GM23338 (cell line): ENCODE measurements at regions not wholly inside any gene's neighbourhood (a gene's known extent, or its start where the extent isn't known, plus 50 kb on each side); places are given as distances from the start of the nearest gene placed in this dataset.
A peak's percentile ranks its signal among the peaks of the same experiment; 100 is the strongest.

ENCODE experiments used
- ATAC-seq: fragments of 200-7000 bp; cut with Tn5 transposase; 3 replicates; pipeline ENCODE4 v1.9.1; 2020
- DNase-seq: peaks from one replicate; pipeline ENCODE4 v3.0.0-alpha.2; 2015; ENCODE audit warnings: low spot score
- H2AFZ ChIP-seq: fragments of 200-600 bp; sonication (generic); 2 replicates; pipeline ENCODE4 v1.8.0; 2016; ENCODE audit warnings: antibody characterized with exemption, mild to moderate bottlenecking, moderate library complexity
- H3F3A ChIP-seq: fragments of 200-600 bp; sonication (generic); replicated peaks from 2 replicates; pipeline ENCODE4 v1.8.0; 2017; ENCODE audit warnings: antibody characterized with exemption, mixed run types, low read depth
- H3K27ac ChIP-seq: fragments of 200-600 bp; sonication (generic); 2 replicates; pipeline ENCODE4 v1.6.1; 2016; ENCODE audit warnings: low read depth
- H3K27me3 ChIP-seq: fragments of 200-600 bp; sonication (generic); 2 replicates; pipeline ENCODE4 v1.8.0; 2016; ENCODE audit warnings: mild to moderate bottlenecking, mixed run types, moderate library complexity; ENCODE audit not compliant: insufficient read depth
- H3K36me3 ChIP-seq: fragments of 200-600 bp; sonication (generic); 2 replicates; pipeline ENCODE4 v1.8.0; 2016; ENCODE audit warnings: mild to moderate bottlenecking; ENCODE audit not compliant: insufficient read depth
- H3K4me1 ChIP-seq: fragments of 200-600 bp; sonication (generic); 2 replicates; pipeline ENCODE4 v1.8.0; 2016; ENCODE audit warnings: mild to moderate bottlenecking, moderate library complexity; ENCODE audit not compliant: insufficient read depth
- H3K4me2 ChIP-seq: fragments of 200-600 bp; sonication (generic); 2 replicates; pipeline ENCODE4 v1.7.1; 2017; ENCODE audit warnings: mixed run types
- H3K4me3 ChIP-seq: fragments of 200-600 bp; sonication (generic); 2 replicates; pipeline ENCODE4 v1.6.1; 2016; ENCODE audit warnings: mixed run types
- H3K79me2 ChIP-seq: fragments of 200-600 bp; sonication (generic); replicated peaks from 2 replicates; pipeline ENCODE4 v1.8.0; 2017; ENCODE audit warnings: mild to moderate bottlenecking; ENCODE audit not compliant: insufficient read depth
- H3K9me2 ChIP-seq: fragments of 200-600 bp; sonication (generic); 2 replicates; pipeline ENCODE4 v1.8.0; 2017; ENCODE audit not compliant: insufficient read depth
- H4K20me1 ChIP-seq: fragments of 200-600 bp; sonication (generic); replicated peaks from 2 replicates; pipeline ENCODE4 v1.8.0; 2017; ENCODE audit warnings: mild to moderate bottlenecking; ENCODE audit not compliant: insufficient read depth
- H3K27ac Mint-ChIP-seq: 2 replicates; pipeline ENCODE4 v1.8.0; 2020; ENCODE audit warnings: inconsistent platforms, mild to moderate bottlenecking, moderate library complexity, mixed read lengths
- H3K27me3 Mint-ChIP-seq: 3 replicates; pipeline ENCODE4 v1.8.0; 2022; ENCODE audit warnings: low read depth, mild to moderate bottlenecking, moderate library complexity, mixed read lengths, inconsistent platforms; ENCODE audit not compliant: insufficient read depth, poor library complexity
- H3K36me3 Mint-ChIP-seq: 3 replicates; pipeline ENCODE4 v1.8.0; 2021; ENCODE audit warnings: low read depth, mild to moderate bottlenecking, inconsistent platforms, moderate library complexity, mixed read lengths
- H3K4me1 Mint-ChIP-seq: 3 replicates; pipeline ENCODE4 v1.8.0; 2020; ENCODE audit warnings: mild to moderate bottlenecking, inconsistent platforms, mixed read lengths
- H3K4me3 Mint-ChIP-seq: 3 replicates; pipeline ENCODE4 v1.8.0; 2021; ENCODE audit warnings: moderate library complexity, mild to moderate bottlenecking, inconsistent platforms, mixed read lengths
- H3K9me3 Mint-ChIP-seq: 3 replicates; pipeline ENCODE4 v1.8.0; 2020; ENCODE audit warnings: moderate library complexity, mild to moderate bottlenecking, inconsistent platforms, mixed read lengths
- EZH2 ChIP-seq: fragments of 200-600 bp; sonication (generic); IDR thresholded peaks from one replicate; pipeline ENCODE4 v1.8.0; 2017; ENCODE audit warnings: antibody characterized with exemption, mild to moderate bottlenecking, low read depth; ENCODE audit not compliant: unreplicated experiment
- JUNB ChIP-seq: IDR thresholded peaks from one replicate; pipeline ENCODE4 v1.6.1; 2016; ENCODE audit warnings: antibody characterized with exemption; ENCODE audit not compliant: unreplicated experiment
- NANOG ChIP-seq: IDR thresholded peaks from 2 replicates; pipeline ENCODE4 v1.6.1; 2016; ENCODE audit warnings: antibody characterized with exemption, borderline replicate concordance
- STAT1 ChIP-seq: IDR thresholded peaks from one replicate; pipeline ENCODE4 v1.6.1; 2016; ENCODE audit warnings: antibody characterized with exemption; ENCODE audit not compliant: unreplicated experiment
- ZNF114 ChIP-seq: fragments of 250-450 bp; sonication (Bioruptor Pico); IDR thresholded peaks from 2 replicates; pipeline ENCODE4 v1.5.0; 2020; ENCODE audit warnings: mild to moderate bottlenecking, moderate library complexity
- TF ChIP-seq, protein P1 (sequence below): IDR thresholded peaks from one replicate; pipeline ENCODE4 v1.6.1; 2018; ENCODE audit warnings: antibody characterized with exemption; ENCODE audit not compliant: unreplicated experiment
- TF ChIP-seq, protein P2 (sequence below), 2 experiments: fragments of 200-600 bp in 1 of 2; sonication (generic) in 1 of 2; conservative IDR thresholded peaks; 2 replicates each; pipeline versions ENCODE4 v1.5.1 to v1.6.1; 2016 to 2017; ENCODE audit warnings: antibody characterized with exemption in 2 of 2, low read depth in 2 of 2, mild to moderate bottlenecking in 2 of 2, moderate library complexity in 1 of 2
- TF ChIP-seq, protein P3 (sequence below): fragments of 250-450 bp; sonication (Bioruptor Pico); IDR thresholded peaks from 2 replicates; pipeline ENCODE4 v1.5.0; 2020; ENCODE audit warnings: mild to moderate bottlenecking, moderate library complexity

DNA sequence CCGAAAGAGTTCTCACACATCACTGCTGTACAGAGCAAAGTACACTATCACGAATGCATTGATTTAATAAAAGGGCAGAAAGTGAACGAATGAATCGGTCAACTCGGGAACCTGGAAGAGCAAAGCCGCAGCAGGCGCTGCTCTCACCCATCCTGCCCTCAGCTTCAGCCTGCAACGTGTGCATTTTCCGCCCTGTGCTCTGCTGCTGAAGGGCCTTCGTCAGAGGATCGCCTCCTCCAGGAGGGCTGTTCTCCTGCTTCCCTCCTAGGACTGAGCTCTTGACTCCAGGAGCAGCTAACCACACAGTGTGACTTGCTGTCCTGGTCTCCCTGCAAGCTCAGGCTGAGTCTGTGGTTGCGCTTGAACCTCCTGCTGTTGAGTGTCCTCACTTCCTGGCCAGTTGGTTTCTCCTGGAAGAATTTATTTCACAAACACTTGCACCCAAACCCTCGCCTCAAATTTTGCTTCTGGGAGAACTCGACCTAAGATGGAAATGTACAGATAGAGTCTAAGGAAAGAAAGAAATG lies 473.0 kb upstream of the KLF6 start:
- DNase-seq (no peak), ATAC-seq (peak; percentile 52; the same call in 2 of the 3 replicates)
- no peaks in the 10 kb centered on the region for H3F3A ChIP-seq
- Mint-ChIP-seq H3K4me3 (no peak overlapping the region), H3K27me3 (no peaks in the 10 kb centered on the region), H3K36me3 (no peaks in the 10 kb centered on the region), H3K9me3 (no peaks in the 10 kb centered on the region), H3K27ac (no peak overlapping the region), H3K4me1 (no peaks in the 10 kb centered on the region)
- peaks cover 4% of the 10 kb centered on the region; the same call in 1 of the 2 replicates for H3K9me2 ChIP-seq
- no peak overlapping the region for H3K4me3 ChIP-seq
- no peaks in the 10 kb centered on the region for H3K27me3 ChIP-seq
- H3K4me2 ChIP-seq: no peak overlapping the region
- TF ChIP-seq, protein P1, sequence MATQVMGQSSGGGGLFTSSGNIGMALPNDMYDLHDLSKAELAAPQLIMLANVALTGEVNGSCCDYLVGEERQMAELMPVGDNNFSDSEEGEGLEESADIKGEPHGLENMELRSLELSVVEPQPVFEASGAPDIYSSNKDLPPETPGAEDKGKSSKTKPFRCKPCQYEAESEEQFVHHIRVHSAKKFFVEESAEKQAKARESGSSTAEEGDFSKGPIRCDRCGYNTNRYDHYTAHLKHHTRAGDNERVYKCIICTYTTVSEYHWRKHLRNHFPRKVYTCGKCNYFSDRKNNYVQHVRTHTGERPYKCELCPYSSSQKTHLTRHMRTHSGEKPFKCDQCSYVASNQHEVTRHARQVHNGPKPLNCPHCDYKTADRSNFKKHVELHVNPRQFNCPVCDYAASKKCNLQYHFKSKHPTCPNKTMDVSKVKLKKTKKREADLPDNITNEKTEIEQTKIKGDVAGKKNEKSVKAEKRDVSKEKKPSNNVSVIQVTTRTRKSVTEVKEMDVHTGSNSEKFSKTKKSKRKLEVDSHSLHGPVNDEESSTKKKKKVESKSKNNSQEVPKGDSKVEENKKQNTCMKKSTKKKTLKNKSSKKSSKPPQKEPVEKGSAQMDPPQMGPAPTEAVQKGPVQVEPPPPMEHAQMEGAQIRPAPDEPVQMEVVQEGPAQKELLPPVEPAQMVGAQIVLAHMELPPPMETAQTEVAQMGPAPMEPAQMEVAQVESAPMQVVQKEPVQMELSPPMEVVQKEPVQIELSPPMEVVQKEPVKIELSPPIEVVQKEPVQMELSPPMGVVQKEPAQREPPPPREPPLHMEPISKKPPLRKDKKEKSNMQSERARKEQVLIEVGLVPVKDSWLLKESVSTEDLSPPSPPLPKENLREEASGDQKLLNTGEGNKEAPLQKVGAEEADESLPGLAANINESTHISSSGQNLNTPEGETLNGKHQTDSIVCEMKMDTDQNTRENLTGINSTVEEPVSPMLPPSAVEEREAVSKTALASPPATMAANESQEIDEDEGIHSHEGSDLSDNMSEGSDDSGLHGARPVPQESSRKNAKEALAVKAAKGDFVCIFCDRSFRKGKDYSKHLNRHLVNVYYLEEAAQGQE: no peak
- TF ChIP-seq, protein P2, sequence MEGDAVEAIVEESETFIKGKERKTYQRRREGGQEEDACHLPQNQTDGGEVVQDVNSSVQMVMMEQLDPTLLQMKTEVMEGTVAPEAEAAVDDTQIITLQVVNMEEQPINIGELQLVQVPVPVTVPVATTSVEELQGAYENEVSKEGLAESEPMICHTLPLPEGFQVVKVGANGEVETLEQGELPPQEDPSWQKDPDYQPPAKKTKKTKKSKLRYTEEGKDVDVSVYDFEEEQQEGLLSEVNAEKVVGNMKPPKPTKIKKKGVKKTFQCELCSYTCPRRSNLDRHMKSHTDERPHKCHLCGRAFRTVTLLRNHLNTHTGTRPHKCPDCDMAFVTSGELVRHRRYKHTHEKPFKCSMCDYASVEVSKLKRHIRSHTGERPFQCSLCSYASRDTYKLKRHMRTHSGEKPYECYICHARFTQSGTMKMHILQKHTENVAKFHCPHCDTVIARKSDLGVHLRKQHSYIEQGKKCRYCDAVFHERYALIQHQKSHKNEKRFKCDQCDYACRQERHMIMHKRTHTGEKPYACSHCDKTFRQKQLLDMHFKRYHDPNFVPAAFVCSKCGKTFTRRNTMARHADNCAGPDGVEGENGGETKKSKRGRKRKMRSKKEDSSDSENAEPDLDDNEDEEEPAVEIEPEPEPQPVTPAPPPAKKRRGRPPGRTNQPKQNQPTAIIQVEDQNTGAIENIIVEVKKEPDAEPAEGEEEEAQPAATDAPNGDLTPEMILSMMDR (conservative IDR thresholded peaks at IDR 0.05; ENCODE audit: low read depth in 2 of 2): 0 out of 4 replicates have a peak, but pooled peaks of 1 of the 2 experiments have one; percentile 2
- peak overlapping the region; percentile 78 for H2AFZ ChIP-seq
- no peaks in the 10 kb centered on the region for H4K20me1 ChIP-seq
- no peak overlapping the region for H3K27ac ChIP-seq
- no peaks in the 10 kb centered on the region for H3K4me1 ChIP-seq
- no peaks in the 10 kb centered on the region for H3K79me2 ChIP-seq
- H3K36me3 ChIP-seq: no peaks in the 10 kb centered on the region

DNA sequence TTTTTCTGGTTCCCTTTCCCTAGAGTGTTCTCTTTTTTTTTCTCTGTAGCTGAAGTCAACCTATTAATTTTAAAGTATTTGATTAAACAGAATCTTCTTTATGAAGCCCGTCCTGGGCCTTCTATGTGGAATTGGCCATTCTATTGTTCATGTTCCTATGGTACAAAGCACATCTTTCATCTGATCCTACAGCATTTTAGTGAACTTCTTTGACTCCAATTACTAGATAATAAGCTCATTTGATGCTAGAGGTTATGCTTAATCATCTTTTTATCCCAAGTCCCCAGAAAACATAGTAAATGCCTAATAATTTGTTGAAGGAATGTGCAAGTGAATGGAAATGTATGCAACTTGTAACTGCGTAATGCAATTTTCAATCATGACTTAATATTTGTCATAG lies 472.0 kb upstream of the KLF6 start:
- Histone ChIP-seq H3K4me1 (no peaks in the 10 kb centered on the region), H3K27ac (no peak overlapping the region), H2AFZ (no peak overlapping the region), H3K4me3 (no peak overlapping the region), H3K9me2 (peaks cover 4% of the 10 kb centered on the region; the same call in 1 of the 2 replicates), H3K27me3 (no peaks in the 10 kb centered on the region), H4K20me1 (no peaks in the 10 kb centered on the region), H3K4me2 (no peak overlapping the region), H3F3A (no peaks in the 10 kb centered on the region), H3K36me3 (no peaks in the 10 kb centered on the region), H3K79me2 (no peaks in the 10 kb centered on the region)
- H3K36me3 Mint-ChIP-seq: no peaks in the 10 kb centered on the region
- H3K9me3 Mint-ChIP-seq: no peaks in the 10 kb centered on the region
- H3K4me3 Mint-ChIP-seq: no peak overlapping the region
- ATAC-seq: no peak
- DNase-seq: no peak
- no peaks in the 10 kb centered on the region for H3K27me3 Mint-ChIP-seq
- no peaks in the 10 kb centered on the region for H3K4me1 Mint-ChIP-seq
- H3K27ac Mint-ChIP-seq: no peak overlapping the region
- TF ChIP-seq ZNF114 (CRISPR knock-in tag): no peak
- TF ChIP-seq, protein P3, sequence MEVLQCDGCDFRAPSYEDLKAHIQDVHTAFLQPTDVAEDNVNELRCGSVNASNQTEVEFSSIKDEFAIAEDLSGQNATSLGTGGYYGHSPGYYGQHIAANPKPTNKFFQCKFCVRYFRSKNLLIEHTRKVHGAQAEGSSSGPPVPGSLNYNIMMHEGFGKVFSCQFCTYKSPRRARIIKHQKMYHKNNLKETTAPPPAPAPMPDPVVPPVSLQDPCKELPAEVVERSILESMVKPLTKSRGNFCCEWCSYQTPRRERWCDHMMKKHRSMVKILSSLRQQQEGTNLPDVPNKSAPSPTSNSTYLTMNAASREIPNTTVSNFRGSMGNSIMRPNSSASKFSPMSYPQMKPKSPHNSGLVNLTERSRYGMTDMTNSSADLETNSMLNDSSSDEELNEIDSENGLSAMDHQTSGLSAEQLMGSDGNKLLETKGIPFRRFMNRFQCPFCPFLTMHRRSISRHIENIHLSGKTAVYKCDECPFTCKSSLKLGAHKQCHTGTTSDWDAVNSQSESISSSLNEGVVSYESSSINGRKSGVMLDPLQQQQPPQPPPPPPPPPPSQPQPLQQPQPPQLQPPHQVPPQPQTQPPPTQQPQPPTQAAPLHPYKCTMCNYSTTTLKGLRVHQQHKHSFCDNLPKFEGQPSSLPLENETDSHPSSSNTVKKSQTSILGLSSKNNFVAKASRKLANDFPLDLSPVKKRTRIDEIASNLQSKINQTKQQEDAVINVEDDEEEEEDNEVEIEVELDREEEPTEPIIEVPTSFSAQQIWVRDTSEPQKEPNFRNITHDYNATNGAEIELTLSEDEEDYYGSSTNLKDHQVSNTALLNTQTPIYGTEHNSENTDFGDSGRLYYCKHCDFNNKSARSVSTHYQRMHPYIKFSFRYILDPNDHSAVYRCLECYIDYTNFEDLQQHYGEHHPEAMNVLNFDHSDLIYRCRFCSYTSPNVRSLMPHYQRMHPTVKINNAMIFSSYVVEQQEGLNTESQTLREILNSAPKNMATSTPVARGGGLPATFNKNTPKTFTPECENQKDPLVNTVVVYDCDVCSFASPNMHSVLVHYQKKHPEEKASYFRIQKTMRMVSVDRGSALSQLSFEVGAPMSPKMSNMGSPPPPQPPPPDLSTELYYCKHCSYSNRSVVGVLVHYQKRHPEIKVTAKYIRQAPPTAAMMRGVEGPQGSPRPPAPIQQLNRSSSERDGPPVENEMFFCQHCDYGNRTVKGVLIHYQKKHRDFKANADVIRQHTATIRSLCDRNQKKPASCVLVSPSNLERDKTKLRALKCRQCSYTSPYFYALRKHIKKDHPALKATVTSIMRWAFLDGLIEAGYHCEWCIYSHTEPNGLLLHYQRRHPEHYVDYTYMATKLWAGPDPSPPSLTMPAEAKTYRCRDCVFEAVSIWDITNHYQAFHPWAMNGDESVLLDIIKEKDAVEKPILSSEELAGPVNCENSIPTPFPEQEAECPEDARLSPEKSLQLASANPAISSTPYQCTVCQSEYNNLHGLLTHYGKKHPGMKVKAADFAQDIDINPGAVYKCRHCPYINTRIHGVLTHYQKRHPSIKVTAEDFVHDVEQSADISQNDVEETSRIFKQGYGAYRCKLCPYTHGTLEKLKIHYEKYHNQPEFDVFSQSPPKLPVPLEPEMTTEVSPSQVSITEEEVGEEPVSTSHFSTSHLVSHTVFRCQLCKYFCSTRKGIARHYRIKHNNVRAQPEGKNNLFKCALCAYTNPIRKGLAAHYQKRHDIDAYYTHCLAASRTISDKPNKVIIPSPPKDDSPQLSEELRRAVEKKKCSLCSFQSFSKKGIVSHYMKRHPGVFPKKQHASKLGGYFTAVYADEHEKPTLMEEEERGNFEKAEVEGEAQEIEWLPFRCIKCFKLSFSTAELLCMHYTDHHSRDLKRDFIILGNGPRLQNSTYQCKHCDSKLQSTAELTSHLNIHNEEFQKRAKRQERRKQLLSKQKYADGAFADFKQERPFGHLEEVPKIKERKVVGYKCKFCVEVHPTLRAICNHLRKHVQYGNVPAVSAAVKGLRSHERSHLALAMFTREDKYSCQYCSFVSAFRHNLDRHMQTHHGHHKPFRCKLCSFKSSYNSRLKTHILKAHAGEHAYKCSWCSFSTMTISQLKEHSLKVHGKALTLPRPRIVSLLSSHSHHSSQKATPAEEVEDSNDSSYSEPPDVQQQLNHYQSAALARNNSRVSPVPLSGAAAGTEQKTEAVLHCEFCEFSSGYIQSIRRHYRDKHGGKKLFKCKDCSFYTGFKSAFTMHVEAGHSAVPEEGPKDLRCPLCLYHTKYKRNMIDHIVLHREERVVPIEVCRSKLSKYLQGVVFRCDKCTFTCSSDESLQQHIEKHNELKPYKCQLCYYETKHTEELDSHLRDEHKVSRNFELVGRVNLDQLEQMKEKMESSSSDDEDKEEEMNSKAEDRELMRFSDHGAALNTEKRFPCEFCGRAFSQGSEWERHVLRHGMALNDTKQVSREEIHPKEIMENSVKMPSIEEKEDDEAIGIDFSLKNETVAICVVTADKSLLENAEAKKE: no peak
- TF ChIP-seq STAT1: no peak
- no peak for TF ChIP-seq EZH2
- no peak for TF ChIP-seq NANOG
- no peak for TF ChIP-seq JUNB
